ENCODE measurements at regions not wholly inside any gene's neighbourhood (a gene's known extent, or its start where the extent isn't known, plus 50 kb on each side); places are given as distances from the start of the nearest gene placed in this dataset.

DNA sequence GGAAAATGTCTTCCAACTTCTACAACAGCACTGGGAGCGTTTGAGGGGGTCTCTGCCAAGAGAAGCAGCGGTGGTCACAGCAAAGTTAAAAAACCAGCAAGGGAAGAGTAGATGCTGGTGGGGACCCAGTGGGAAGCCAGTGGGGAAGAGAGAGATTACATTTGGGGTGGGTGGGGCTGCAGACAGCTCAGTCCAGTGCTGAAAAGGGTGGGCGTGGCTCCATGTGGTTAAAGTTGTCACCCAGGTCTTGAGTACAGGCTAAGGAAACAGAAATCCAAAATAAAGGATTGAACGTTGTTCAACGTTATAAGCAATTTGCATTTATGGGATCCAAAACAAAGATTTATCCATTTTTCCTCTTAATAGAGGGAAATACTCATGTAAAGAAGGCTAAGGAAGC lies 106.3 kb upstream of the LY86 start:
- no peak for TF ChIP-seq EZH2 (IDR thresholded peaks at IDR 0.05; ENCODE audit: insufficient read depth, poor library complexity, severe bottlenecking)
- no peak for TF ChIP-seq EZH2phosphoT487 (IDR thresholded peaks at IDR 0.05; ENCODE audit: insufficient read depth, low read depth)
